ENCODE measurements at regions not wholly inside any gene's neighbourhood (a gene's known extent, or its start where the extent isn't known, plus 50 kb on each side); places are given as distances from the start of the nearest gene placed in this dataset.
"Not testable (repeated sequence)": the region's sequence is repeated elsewhere in the genome, so short reads cannot be mapped to it uniquely, and the experiment has no call there.

- TF ChIP-seq, protein P1, sequence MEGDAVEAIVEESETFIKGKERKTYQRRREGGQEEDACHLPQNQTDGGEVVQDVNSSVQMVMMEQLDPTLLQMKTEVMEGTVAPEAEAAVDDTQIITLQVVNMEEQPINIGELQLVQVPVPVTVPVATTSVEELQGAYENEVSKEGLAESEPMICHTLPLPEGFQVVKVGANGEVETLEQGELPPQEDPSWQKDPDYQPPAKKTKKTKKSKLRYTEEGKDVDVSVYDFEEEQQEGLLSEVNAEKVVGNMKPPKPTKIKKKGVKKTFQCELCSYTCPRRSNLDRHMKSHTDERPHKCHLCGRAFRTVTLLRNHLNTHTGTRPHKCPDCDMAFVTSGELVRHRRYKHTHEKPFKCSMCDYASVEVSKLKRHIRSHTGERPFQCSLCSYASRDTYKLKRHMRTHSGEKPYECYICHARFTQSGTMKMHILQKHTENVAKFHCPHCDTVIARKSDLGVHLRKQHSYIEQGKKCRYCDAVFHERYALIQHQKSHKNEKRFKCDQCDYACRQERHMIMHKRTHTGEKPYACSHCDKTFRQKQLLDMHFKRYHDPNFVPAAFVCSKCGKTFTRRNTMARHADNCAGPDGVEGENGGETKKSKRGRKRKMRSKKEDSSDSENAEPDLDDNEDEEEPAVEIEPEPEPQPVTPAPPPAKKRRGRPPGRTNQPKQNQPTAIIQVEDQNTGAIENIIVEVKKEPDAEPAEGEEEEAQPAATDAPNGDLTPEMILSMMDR (IDR thresholded peaks at IDR 0.05): no peak
- ATAC-seq (no peak), DNase-seq (no peak)
- H3K27me3 ChIP-seq: peaks cover 0 to 9% (median 0%) of the 10 kb centered on the region in 7 donors
- no peak overlapping the region for H3K4me3 ChIP-seq
- peak overlapping the region in 1 of 10 donors; percentile 23 for H3K27ac ChIP-seq
- WGBS, 2 donors: 67 to 78% methylated on average over 13 of the region's 13 CpGs
- H3K36me3 ChIP-seq: no peaks in the 10 kb centered on the region
- H3K9me3 ChIP-seq: peaks cover 0 to 12% (median 0%) of the 10 kb centered on the region in 11 donors
- H3K4me1 ChIP-seq: peaks cover 0 to 26% (median 0%) of the 10 kb centered on the region in 9 donors
- intact Hi-C loops (cut with DNase I): no loop called here
Observed at GRCh38 chr20:60101201-60101890, 143.1 kb downstream of the CDH26 start.

- TF ChIP-seq, protein P1 (IDR thresholded peaks at IDR 0.05): no peak
- intact Hi-C loops (cut with DNase I): no loop called here
- ATAC-seq: no peak
Observed at GRCh38 chr20:60101891-60102281, 143.7 kb downstream of the CDH26 start.

GRCh38 chr20:60102665-60103210 is 144.5 kb downstream of the CDH26 start:
- no peak overlapping the region for H3K4me3 ChIP-seq
- H3K27ac ChIP-seq: no peak overlapping the region
- no peak for DNase-seq
- ATAC-seq: no peak
- peaks cover 0 to 11% (median 0%) of the 10 kb centered on the region in 11 donors for H3K9me3 ChIP-seq
- peaks cover 0 to 19% (median 0%) of the 10 kb centered on the region in 9 donors for H3K4me1 ChIP-seq
- intact Hi-C loops (cut with DNase I): no loop called here
- H3K27me3 ChIP-seq: peaks cover 0 to 9% (median 0%) of the 10 kb centered on the region in 7 donors
- no peaks in the 10 kb centered on the region for H3K36me3 ChIP-seq
- WGBS, 2 donors: 87 to 95% methylated on average over 4 of the region's 4 CpGs
- TF ChIP-seq, protein P1 (IDR thresholded peaks at IDR 0.05): no peak

More at GRCh38 chr20:60101891-60102281, 143.7 kb downstream of the CDH26 start:
- H3K9me3 ChIP-seq: peaks cover 0 to 12% (median 0%) of the 10 kb centered on the region in 11 donors
- H3K4me1 ChIP-seq: peaks cover 0 to 24% (median 0%) of the 10 kb centered on the region in 9 donors
- H3K36me3 ChIP-seq: no peaks in the 10 kb centered on the region
- H3K27me3 ChIP-seq: peaks cover 0 to 9% (median 0%) of the 10 kb centered on the region in 7 donors
- H3K27ac ChIP-seq: peak overlapping the region in 1 of 10 donors; percentile 23
- DNase-seq: no peak
- no peak overlapping the region for H3K4me3 ChIP-seq
- 56 to 64% methylated on average over 9 of the region's 9 CpGs for WGBS, 2 donors

- H3K4me1 ChIP-seq: peaks cover 0 to 17% (median 0%) of the 10 kb centered on the region in 9 donors
- no peak for DNase-seq
- TF ChIP-seq, protein P1 (IDR thresholded peaks at IDR 0.05): no peak
- H3K4me3 ChIP-seq: no peak overlapping the region
- H3K9me3 ChIP-seq: no peaks in the 10 kb centered on the region
- peaks cover 0 to 9% (median 0%) of the 10 kb centered on the region in 7 donors for H3K27me3 ChIP-seq
- H3K27ac ChIP-seq: no peak overlapping the region
- intact Hi-C loops (cut with DNase I): no loop called here
- no peaks in the 10 kb centered on the region for H3K36me3 ChIP-seq
- 53 to 69% methylated on average over 10 of the region's 10 CpGs for WGBS, 2 donors
- no peak for ATAC-seq
Observed at GRCh38 chr20:60104993-60105803, 147.0 kb downstream of the CDH26 start.

GRCh38 chr20:60106186-60106585 is 148.0 kb downstream of the CDH26 start:
- 76 to 86% methylated on average over 8 of the region's 8 CpGs for WGBS, 2 donors
- H3K9me3 ChIP-seq; ATAC-seq; H3K27ac ChIP-seq; H3K36me3 ChIP-seq; H3K4me3 ChIP-seq; intact Hi-C loops (cut with DNase I); DNase-seq: not testable (repeated sequence)
- peaks cover 0 to 17% (median 0%) of the 10 kb centered on the region in 7 donors for H3K27me3 ChIP-seq
- H3K4me1 ChIP-seq: peaks cover 0 to 12% (median 0%) of the 10 kb centered on the region in 9 donors

All from heart right ventricle (tissue), 16 donors.